ENCODE measurements at regions not wholly inside any gene's neighbourhood (a gene's known extent, or its start where the extent isn't known, plus 50 kb on each side); places are given as distances from the start of the nearest gene placed in this dataset.

DNA sequence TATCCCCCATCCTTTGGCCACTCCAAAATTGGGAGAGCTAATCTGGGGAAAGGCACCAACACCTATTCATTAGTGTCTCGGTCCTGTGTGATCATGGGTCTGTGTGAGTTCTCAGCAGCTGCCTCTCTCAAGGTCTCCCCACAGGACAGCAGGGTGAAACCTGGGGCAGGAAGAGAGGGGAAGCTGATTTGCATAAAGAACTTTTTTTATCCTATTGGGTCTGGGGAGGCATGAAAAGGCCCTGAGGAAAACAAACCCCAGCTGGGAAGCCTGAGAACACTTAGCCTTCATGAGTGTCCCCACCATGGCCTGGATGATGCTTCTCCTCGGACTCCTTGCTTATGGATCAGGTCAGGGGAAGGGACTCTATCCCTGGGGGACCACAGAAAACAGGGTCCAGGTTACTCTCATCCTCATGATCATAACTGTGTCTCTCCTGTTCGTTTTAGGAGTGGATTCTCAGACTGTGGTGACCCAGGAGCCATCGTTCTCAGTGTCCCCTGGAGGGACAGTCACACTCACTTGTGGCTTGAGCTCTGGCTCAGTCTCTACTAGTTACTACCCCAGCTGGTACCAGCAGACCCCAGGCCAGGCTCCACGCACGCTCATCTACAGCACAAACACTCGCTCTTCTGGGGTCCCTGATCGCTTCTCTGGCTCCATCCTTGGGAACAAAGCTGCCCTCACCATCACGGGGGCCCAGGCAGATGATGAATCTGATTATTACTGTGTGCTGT is 116.0 kb upstream of the TOP3B start:
- no peak for TF ChIP-seq POLR2A (IDR thresholded peaks at IDR 0.05; ENCODE audit: low read length)
- TF ChIP-seq GATA1 (IDR thresholded peaks at IDR 0.05; ENCODE audit: low read depth, low read length) = no peak
